Memory B cell (primary cell): ENCODE measurements at regions not wholly inside any gene's neighbourhood (a gene's known extent, or its start where the extent isn't known, plus 50 kb on each side); places are given as distances from the start of the nearest gene placed in this dataset.

Source experiments
- ATAC-seq: fragments of 150-1000 bp; cut with Tn5 transposase; 2 replicates; pipeline ENCODE4 v1.10.0; 2021; ENCODE audit warnings: low read depth, mild to moderate bottlenecking, moderate library complexity
- DNase-seq, 2 donors: peaks; one replicate each; pipeline ENCODE4 v3.0.0; 2022; ENCODE audit warnings: low spot score in 2 of 2
- H3K27ac Mint-ChIP-seq: one replicate; pipeline ENCODE4 v1.8.0; 2022; ENCODE audit warnings: mild to moderate bottlenecking, moderate library complexity, mixed read lengths
- H3K27me3 Mint-ChIP-seq: one replicate; pipeline ENCODE4 v1.8.0; 2022; ENCODE audit warnings: mixed read lengths
- H3K36me3 Mint-ChIP-seq: one replicate; pipeline ENCODE4 v1.8.0; 2022; ENCODE audit warnings: mild to moderate bottlenecking, mixed read lengths
- H3K4me1 Mint-ChIP-seq: one replicate; pipeline ENCODE4 v1.8.0; 2022; ENCODE audit warnings: mixed read lengths
- H3K4me3 Mint-ChIP-seq: one replicate; pipeline ENCODE4 v1.8.0; 2022; ENCODE audit warnings: mild to moderate bottlenecking, moderate library complexity, mixed read lengths
- H3K9me3 Mint-ChIP-seq: one replicate; pipeline ENCODE4 v1.8.0; 2022; ENCODE audit warnings: mixed read lengths

DNA sequence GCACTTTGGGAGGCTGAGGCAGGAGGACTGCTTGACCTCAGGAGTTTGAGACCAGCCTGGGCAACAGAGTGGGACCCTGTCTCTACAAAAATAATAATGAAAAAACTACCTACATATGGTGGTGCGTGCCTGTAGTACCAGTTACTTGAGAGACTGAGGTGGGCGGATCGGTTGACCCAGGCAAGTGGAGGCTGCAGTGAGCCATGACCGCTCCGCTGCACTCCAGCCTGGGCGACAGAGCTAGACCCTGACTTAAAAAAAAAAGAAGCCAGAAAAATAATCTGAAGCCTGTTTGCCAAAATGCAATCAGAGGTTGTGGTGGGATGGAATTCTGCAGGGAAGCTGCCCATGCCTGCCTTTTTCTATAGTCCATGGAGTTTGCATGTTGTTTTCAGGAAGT lies 50.4 kb upstream of the GGTA1 start:
- H3K4me1 Mint-ChIP-seq, result peaks cover 4% of the 10 kb centered on the region
- DNase-seq (no peak), ATAC-seq (no peak)
- no peaks in the 10 kb centered on the region for H3K9me3 Mint-ChIP-seq
- H3K27me3 Mint-ChIP-seq, result peaks cover 24% of the 10 kb centered on the region
- no peak overlapping the region for H3K4me3 Mint-ChIP-seq
- no peaks in the 10 kb centered on the region for H3K36me3 Mint-ChIP-seq
- no peak overlapping the region for H3K27ac Mint-ChIP-seq

DNA sequence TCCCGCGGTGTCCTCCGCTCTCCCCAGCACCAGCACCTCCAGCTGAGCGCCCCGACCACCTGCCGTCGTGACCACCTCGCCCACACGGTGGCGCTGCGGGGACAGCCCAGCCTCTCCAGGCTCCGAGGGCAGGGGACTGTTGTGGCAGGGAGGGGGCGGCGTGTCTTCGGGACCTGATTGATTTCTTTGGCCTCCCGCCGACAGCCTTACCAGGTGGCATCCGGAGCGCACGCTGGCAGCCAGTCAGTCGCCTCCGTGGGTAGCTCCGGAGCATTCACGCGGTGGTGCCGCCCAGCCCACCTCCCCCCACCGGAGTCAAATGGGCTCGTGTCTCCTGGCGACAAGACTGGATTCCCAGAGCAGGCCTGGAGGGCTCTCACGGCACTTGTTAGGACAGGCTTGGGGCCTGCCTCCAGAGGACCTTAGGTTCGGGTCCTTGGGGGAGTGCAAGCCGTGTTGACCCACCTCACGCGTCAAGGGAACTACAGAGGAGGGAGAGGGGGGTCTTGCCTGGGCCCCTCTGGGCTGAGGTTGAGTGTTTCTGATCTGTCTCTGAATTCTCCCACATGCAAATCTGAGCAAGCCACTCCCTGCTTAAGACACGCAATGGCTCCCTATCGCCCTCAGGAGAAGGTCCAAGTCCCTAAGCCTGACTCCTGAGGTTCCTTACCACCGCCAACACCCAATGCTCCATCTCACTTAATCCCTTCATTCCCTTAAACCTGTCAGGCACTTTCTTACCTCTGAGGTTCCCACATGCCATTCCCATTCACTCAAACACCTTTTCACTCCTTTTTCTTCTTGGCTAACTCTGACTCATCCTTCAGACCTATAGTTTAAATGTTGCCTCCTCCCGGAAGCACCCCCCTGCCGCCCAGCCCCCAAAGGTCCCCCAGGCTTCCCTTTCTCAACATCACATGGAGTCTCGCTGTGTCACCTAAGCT lies 51.2 kb upstream of the GGTA1 start:
- Mint-ChIP-seq H3K27me3 (peaks cover 22% of the 10 kb centered on the region), H3K4me1 (peaks cover 3% of the 10 kb centered on the region), H3K27ac (no peak overlapping the region), H3K4me3 (no peak overlapping the region), H3K9me3 (no peaks in the 10 kb centered on the region), H3K36me3 (no peaks in the 10 kb centered on the region)
- DNase-seq, result peak; percentile 77 to 88
- peak; percentile 79 for ATAC-seq

DNA sequence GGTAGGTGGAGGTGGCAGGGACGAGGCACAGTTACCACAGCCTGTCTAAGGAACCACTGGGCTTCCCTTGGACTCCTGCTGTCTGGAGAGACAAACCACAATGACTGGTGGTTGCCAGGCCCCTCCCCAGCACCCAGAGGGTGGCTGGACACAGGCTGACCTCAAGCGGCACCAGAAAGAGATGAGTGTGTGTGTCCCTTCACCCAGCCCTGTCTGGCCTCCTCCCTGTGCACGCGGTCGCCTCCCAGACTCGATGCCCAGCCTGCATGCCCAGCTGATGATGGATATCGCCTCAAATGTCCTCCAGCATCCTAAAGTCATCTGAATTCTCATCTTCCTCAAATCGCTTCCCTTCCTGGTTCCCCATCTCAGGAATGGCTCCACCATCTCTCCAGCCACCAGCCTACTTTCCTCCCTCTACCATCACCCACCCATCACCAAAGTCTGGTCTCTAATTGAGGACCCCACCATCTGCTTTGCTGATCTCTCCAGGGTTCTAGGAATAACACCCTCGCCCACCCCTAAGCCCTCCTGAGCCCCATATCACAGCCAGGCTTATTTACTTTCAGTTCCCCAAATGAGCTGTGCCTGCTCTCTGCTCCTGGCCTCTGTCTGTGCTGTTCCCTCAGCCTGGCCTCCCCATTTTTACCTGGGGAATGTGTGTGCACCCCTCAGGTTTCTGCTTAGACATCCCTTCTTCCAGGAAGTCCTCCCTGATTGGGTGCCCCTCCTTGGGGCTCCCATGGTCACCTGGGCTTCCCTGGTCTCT lies 52.5 kb upstream of the GGTA1 start:
- Mint-ChIP-seq H3K9me3 (no peaks in the 10 kb centered on the region), H3K36me3 (no peaks in the 10 kb centered on the region), H3K27me3 (peaks cover 18% of the 10 kb centered on the region), H3K4me1 (no peaks in the 10 kb centered on the region), H3K27ac (no peak overlapping the region), H3K4me3 (no peak overlapping the region)
- ATAC-seq, result peak; percentile 68
- DNase-seq, result no peak

DNA sequence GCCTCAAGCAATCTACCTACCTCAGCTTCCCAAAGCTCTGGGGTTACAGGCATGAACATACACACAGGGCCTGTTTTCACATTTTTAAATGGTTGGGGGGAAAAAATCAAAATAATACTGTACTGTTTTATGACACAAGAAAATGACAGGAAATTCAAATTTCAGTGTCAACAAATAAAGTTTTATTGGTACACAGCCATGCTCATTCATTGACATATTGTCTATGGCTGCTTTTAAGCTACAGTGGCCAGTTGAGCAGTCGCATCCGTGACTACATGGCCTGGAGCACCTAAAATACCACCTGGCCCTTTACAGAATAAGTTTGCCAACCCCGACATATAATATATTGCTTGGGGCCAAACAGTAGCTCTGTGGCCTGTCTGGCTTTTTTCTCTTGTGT lies 56.4 kb upstream of the GGTA1 start:
- Mint-ChIP-seq H3K4me3 (no peak overlapping the region), H3K9me3 (no peaks in the 10 kb centered on the region), H3K27ac (no peak overlapping the region), H3K27me3 (peaks cover 4% of the 10 kb centered on the region), H3K4me1 (peaks cover 7% of the 10 kb centered on the region), H3K36me3 (no peaks in the 10 kb centered on the region)
- ATAC-seq (no peak), DNase-seq (no peak)

DNA sequence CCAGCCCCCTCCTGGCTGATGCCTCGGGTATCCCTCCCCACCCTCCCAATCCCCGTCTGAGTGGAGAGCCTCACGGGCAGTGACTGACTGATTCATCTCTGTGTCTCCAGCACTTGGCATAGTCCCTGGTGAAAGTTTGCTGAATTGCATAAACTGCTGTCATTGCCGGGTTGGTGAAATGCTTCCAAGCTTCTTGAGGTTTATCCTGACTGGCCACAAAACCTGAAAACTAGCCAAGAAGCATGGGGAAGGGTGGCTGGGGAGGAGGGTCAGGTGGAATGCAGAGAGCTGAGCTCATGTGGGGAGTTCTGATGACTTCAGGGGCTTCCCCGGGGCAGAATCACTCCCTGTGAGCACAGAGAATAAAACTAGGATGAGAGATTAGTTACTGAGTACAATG lies 56.9 kb upstream of the GGTA1 start:
- Mint-ChIP-seq H3K36me3 (no peaks in the 10 kb centered on the region), H3K4me1 (peaks cover 7% of the 10 kb centered on the region), H3K9me3 (no peaks in the 10 kb centered on the region), H3K27ac (no peak overlapping the region), H3K4me3 (no peak overlapping the region), H3K27me3 (peaks cover 1% of the 10 kb centered on the region)
- no peak for DNase-seq
- no peak for ATAC-seq

DNA sequence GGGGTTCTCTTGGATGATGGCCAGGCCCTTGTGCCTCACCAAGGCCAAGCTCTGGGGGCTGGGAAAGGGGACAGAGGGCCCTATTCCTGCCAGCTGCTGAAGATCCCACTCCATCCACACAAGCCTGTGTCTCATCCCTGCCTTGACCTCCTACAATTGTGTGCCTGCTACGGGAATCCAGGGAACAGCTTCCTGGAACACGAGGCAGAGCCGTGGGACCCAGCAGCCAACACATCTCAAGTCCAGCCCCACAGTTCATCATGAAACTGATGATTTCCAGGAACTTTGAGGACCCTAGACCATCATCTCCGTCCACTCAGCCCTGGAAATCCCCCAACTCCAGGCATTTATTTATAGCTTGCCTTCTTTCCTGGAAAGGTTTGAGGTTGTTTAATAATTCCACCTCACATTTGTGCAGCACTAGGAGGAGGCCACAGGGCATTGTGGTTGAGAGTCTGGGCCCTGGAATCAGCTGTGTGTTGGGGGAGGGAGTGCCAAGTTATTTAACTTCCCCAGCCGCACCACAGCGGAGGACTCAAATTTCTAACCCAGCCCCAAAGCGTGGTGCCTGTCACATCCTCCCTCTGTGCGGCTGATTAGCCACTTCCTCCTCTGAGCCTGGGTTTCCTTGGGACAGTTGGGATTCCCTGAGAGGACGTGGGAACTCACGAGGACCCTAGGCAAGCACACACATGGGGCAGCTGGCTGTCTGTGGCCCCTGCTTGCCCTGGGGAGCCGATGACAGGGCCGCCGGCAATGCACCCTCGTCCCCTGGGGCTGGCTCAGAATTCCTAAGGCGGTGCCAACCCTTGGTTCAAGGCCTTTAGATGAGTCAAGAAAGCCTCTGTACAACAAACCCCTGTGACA lies 58.2 kb upstream of the GGTA1 start:
- Mint-ChIP-seq H3K27ac (no peak overlapping the region), H3K4me1 (peaks cover 7% of the 10 kb centered on the region), H3K36me3 (no peaks in the 10 kb centered on the region), H3K27me3 (peaks cover 1% of the 10 kb centered on the region), H3K4me3 (no peak overlapping the region), H3K9me3 (no peaks in the 10 kb centered on the region)
- DNase-seq (no peak), ATAC-seq (peak; percentile 61)

DNA sequence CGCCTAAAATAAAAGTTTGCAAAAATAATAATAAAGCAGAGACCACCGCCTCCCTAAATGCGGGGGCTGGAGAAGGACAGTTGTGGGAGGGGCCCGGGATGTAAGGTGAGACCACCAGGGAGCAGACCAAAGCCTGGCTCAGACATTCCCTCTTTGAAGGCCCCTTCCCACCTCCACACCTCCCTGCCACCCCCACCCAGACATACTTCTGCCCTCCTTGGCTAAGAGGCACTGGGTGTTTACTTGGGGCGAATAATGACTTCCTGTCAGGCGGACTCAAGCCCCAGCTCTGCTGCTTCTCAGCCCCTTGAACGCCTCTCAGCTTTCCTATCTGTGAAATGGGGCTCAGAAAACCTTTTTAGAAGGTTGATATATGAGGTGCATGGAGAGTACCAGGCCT lies 58.8 kb upstream of the GGTA1 start:
- no peaks in the 10 kb centered on the region for H3K9me3 Mint-ChIP-seq
- peaks cover 7% of the 10 kb centered on the region for H3K4me1 Mint-ChIP-seq
- no peak overlapping the region for H3K27ac Mint-ChIP-seq
- peaks cover 1% of the 10 kb centered on the region for H3K27me3 Mint-ChIP-seq
- DNase-seq (no peak), ATAC-seq (no peak)
- no peak overlapping the region for H3K4me3 Mint-ChIP-seq
- no peaks in the 10 kb centered on the region for H3K36me3 Mint-ChIP-seq

DNA sequence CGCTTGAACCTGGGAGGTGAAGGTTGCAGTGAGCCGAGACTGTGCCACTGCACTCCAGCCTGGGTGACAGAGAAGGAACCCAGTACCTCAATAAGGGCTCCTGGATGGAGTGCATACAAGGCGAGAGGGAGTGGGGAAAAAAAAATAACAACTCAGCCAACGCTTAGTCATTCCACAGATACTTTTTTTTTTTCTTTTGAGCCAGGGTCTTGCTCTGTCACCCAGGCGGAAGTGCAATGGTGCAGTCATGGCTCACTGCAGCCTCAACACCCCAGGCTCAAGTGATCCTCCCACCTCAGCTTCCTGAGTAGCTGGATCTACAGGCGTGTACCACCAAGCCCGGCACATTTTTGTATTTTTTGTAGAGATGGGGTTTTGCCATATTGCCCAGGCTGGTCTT lies 59.5 kb upstream of the GGTA1 start:
- no peak overlapping the region for H3K4me3 Mint-ChIP-seq
- ATAC-seq, result peak; percentile 51

DNA sequence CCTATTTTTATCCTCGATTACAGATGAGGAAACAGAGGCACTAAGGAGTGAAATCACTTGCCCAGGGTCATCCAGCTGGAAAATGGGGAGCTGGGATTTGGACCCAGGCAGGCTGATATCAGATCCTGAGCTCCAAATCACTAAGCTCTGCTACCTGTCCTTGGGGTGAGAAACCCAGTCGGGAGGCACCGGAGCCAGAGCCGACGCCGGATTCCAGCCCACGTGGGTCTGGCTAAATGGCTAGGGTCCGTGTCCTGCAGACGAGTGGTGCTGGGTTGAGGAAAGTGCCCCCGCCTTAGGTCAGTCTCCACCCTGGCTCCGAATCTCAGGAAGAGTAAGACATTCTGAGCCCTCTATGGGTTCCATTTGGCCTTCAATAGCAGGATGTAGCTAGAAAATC lies 61.3 kb upstream of the GGTA1 start:
- no peak for DNase-seq
- ATAC-seq, result no peak
- no peak overlapping the region for H3K4me3 Mint-ChIP-seq
- no peaks in the 10 kb centered on the region for H3K9me3 Mint-ChIP-seq
- peaks cover 2% of the 10 kb centered on the region for H3K27me3 Mint-ChIP-seq
- no peak overlapping the region for H3K27ac Mint-ChIP-seq
- no peaks in the 10 kb centered on the region for H3K36me3 Mint-ChIP-seq
- H3K4me1 Mint-ChIP-seq, result peaks cover 7% of the 10 kb centered on the region

More for the DNA sequence above, 59.5 kb upstream of the GGTA1 start:
- no peaks in the 10 kb centered on the region for H3K36me3 Mint-ChIP-seq
- H3K27me3 Mint-ChIP-seq, result peaks cover 1% of the 10 kb centered on the region
- H3K4me1 Mint-ChIP-seq, result peaks cover 7% of the 10 kb centered on the region
- H3K27ac Mint-ChIP-seq, result no peak overlapping the region
- DNase-seq, result no peak
- no peaks in the 10 kb centered on the region for H3K9me3 Mint-ChIP-seq

DNA sequence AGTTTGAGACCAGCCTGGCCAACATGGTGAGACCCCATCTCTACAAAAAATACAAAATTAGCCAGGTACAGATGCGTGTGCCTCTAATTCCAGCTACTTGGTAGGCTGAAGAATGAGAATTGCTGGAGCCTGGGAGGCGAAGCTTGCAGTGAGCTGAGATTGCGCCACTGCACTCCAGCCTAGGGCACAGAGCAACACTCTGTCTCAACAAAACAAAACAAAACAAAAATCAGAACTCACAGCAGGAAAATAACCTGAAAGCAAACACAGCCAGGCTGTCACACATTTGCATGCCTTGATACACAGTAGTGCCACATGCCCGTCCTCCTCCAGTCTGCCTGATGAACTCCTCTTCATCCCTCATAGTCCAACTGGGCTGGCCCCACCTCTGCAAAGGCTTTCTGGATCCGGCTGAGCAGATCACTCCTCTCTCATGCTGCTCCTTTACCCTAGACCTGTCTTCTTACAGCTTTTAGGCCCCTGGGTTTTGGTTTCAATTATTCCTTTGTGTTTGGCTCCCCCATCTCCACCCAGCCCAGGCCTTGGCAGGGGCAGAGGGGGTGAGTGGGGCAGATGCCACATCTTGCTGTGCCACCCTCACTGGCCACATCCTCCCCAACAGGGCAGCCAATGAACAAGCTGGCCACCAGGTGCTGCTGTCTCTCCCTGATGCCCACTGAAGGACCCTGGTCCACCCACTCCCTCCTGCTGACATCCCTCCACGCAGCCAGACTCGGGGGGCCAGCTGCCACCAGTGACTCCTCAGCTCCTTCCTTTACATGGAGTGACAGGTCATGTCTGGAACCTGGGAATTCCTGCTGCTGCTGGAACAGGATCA lies 62.0 kb upstream of the GGTA1 start:
- Mint-ChIP-seq H3K9me3 (no peaks in the 10 kb centered on the region), H3K36me3 (no peaks in the 10 kb centered on the region)

DNA sequence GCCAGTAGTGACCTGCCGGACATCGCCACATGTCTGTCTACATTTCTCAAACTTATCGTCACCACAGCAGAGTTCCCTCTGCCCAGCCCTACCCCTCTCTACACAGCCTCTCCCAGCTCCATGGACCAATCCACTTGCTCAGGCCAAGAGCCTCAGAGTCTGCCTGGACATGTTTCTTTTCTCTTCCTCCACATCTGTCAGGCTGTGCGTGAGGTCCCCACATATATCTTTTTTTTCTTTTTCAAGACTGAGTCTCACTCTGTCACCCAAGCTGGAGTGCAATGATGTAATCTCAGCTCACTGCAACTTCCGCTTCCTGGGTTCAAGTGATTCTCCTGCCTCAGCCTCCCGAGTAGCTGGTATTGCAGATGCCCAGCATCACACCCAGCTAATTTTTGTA lies 62.7 kb upstream of the GGTA1 start:
- Mint-ChIP-seq H3K27me3 (peaks cover 12% of the 10 kb centered on the region), H3K27ac (no peak overlapping the region), H3K4me1 (peaks cover 7% of the 10 kb centered on the region), H3K4me3 (no peak overlapping the region), H3K9me3 (no peaks in the 10 kb centered on the region), H3K36me3 (no peaks in the 10 kb centered on the region)
- no peak for ATAC-seq
- DNase-seq, result no peak

More for the DNA sequence above, 62.0 kb upstream of the GGTA1 start:
- Mint-ChIP-seq H3K4me3 (no peak overlapping the region), H3K4me1 (peaks cover 7% of the 10 kb centered on the region), H3K27me3 (peaks cover 7% of the 10 kb centered on the region), H3K27ac (no peak overlapping the region)
- DNase-seq, result no peak
- ATAC-seq, result no peak

DNA sequence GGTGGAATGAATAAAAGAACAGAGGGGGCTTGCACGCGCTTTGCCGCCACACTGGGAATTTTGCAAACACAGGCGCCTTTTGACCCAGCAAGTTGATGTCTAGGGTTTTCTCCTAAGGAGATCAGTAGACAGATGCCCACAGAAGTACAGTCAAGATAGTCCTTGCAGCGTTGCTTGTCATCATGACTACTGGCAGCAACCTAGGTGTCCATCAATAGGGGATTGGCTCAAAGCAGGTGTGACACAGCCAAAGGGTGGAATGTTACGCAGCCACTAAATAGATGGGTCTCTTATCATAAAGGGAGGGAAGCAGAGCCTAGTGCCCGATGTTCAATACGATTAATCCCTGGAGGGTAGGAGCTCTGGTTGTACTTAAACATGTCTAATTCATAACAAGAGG lies 63.8 kb upstream of the GGTA1 start:
- Mint-ChIP-seq H3K4me1 (peaks cover 3% of the 10 kb centered on the region), H3K4me3 (no peak overlapping the region), H3K27ac (no peak overlapping the region), H3K27me3 (peaks cover 16% of the 10 kb centered on the region), H3K9me3 (no peaks in the 10 kb centered on the region), H3K36me3 (no peaks in the 10 kb centered on the region)
- DNase-seq (no peak), ATAC-seq (no peak)

DNA sequence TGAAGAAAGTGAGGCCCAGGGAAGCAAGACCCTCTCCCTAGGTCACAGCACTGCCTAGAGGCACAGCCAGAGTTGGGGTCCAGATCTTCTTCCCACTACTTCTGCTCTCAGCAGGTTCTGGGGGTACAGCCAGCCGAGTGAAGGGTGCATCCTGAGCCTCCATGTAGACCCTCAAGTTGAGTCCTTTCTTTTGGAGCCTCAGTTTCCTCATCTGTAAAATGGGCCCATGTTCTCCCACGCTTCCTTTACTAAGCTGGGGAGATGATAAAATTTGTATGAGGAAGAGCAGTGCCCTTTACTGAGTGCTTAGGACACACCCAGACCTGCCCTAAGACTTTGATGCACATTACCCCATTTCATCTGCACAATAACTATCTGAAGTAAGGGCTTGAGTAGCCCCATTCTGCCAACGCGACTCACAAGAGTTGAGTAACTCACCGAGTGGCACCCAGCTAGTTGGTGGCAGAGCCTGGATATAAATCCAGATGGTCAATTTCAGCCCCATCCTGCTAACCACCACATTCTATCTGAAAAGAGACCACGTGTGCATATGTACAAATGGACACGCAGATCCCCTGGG lies 64.3 kb upstream of the GGTA1 start:
- Mint-ChIP-seq H3K27me3 (peaks cover 18% of the 10 kb centered on the region), H3K36me3 (no peaks in the 10 kb centered on the region), H3K4me1 (no peaks in the 10 kb centered on the region), H3K9me3 (no peaks in the 10 kb centered on the region), H3K4me3 (no peak overlapping the region), H3K27ac (no peak overlapping the region)
- ATAC-seq (no peak), DNase-seq (no peak)
